H1 (cell line): ENCODE measurements at regions not wholly inside any gene's neighbourhood (a gene's known extent, or its start where the extent isn't known, plus 50 kb on each side); places are given as distances from the start of the nearest gene placed in this dataset.

Experiments used
- CTCF ChIA-PET: fragments of 300-600 bp; sonication (Branson Sonifier 250); formaldehyde crosslinking; loops from one replicate; lab custom pipeline; 2021; ENCODE audit not compliant: partially characterized antibody; lab: Charles Lee
- POLR2A ChIA-PET: fragments of 300-600 bp; sonication (Branson Sonifier 250); formaldehyde crosslinking; loops from one replicate; lab custom pipeline; 2021; ENCODE audit warnings: inconsistent platforms; ENCODE audit not compliant: partially characterized antibody; lab: Charles Lee
- DNase-seq, 2 experiments: peaks; one replicate each; pipeline versions ENCODE4 v3.0.0 to v3.0.0-alpha.2; 2010 to 2022; ENCODE audit warnings: low spot score in 2 of 2, low read depth in 1 of 2, mixed read lengths in 1 of 2
- FAIRE-seq: peaks from 2 replicates; lab custom pipeline; 2011; peaks lifted over from hg19 to GRCh38; lab: Jason Lieb, UNC
- H2AFZ ChIP-seq: 2 replicates; pipeline ENCODE4 v1.8.1; 2012; ENCODE audit warnings: low read length, inconsistent platforms
- H2AK5ac ChIP-seq: 2 replicates; pipeline ENCODE4 v1.6.1; 2013; ENCODE audit warnings: low read depth, low read length
- H2BK120ac ChIP-seq: replicated peaks from 2 replicates; pipeline ENCODE3; 2013; ENCODE audit warnings: low read depth, low read length, inconsistent platforms
- H2BK12ac ChIP-seq: 2 replicates; pipeline ENCODE4 v1.6.1; 2013; ENCODE audit warnings: low read depth, low read length
- H2BK15ac ChIP-seq: 2 replicates; pipeline ENCODE4 v1.6.1; 2013; ENCODE audit warnings: low read length
- H2BK20ac ChIP-seq: 2 replicates; pipeline ENCODE4 v1.6.1; 2013; ENCODE audit warnings: low read length
- H2BK5ac ChIP-seq: 2 replicates; pipeline ENCODE4 v1.6.1; 2013; ENCODE audit warnings: low read depth, low read length
- H3K14ac ChIP-seq: 2 replicates; pipeline ENCODE4 v1.6.1; 2013; ENCODE audit warnings: inconsistent platforms; ENCODE audit not compliant: insufficient read length
- H3K18ac ChIP-seq: 2 replicates; pipeline ENCODE4 v1.6.1; 2013; ENCODE audit warnings: low read length; ENCODE audit errors: extremely low read depth
- H3K23ac ChIP-seq: 2 replicates; pipeline ENCODE4 v1.6.1; 2013; ENCODE audit warnings: inconsistent platforms; ENCODE audit not compliant: insufficient read length
- H3K23me2 ChIP-seq: 2 replicates; pipeline ENCODE4 v1.6.1; 2013; ENCODE audit warnings: low read depth, low read length
- H3K27ac ChIP-seq: 2 replicates; pipeline ENCODE4 v1.6.1; 2011; ENCODE audit warnings: low read depth, low read length, inconsistent platforms
- H3K27me3 ChIP-seq, 4 experiments: replicated peaks in 1 of 4; 1 replicate in 1 of 4; 2 replicates in 3 of 4; pipeline versions ENCODE4 v1.6.1 to v1.8.1; 2011 to 2013; ENCODE audit warnings: low read length in 3 of 4, mild to moderate bottlenecking in 3 of 4, inconsistent platforms in 2 of 4, mixed read lengths in 2 of 4, moderate library complexity in 1 of 4; ENCODE audit not compliant: control insufficient read depth in 3 of 4, insufficient read depth in 3 of 4; ENCODE audit errors: extremely low read depth in 1 of 4
- H3K36me3 ChIP-seq, 4 experiments: 2 replicates each; pipeline versions ENCODE4 v1.6.1 to v1.8.1; 2011 to 2013; ENCODE audit warnings: mild to moderate bottlenecking in 4 of 4, low read length in 3 of 4, moderate library complexity in 2 of 4, control low read depth in 1 of 4, inconsistent platforms in 1 of 4; ENCODE audit not compliant: insufficient read depth in 4 of 4, control insufficient read depth in 2 of 4
- H3K4ac ChIP-seq: replicated peaks from 2 replicates; pipeline ENCODE3; 2013; ENCODE audit warnings: low read length, low read depth, mixed read lengths, inconsistent platforms; ENCODE audit not compliant: insufficient read length
- H3K4me1 ChIP-seq, 4 experiments: replicated peaks in 1 of 4; 1 replicate in 1 of 4; 2 replicates in 3 of 4; pipeline versions ENCODE4 v1.6.1 to v1.8.1; 2011 to 2013; ENCODE audit warnings: low read length in 3 of 4, inconsistent platforms in 2 of 4, mixed read lengths in 1 of 4; ENCODE audit not compliant: insufficient read depth in 4 of 4, control insufficient read depth in 3 of 4
- H3K4me2 ChIP-seq, 2 experiments: 2 replicates each; pipeline versions ENCODE4 v1.6.1 to v1.8.1; 2011 to 2013; ENCODE audit warnings: low read depth in 2 of 2, low read length in 2 of 2, control low read depth in 1 of 2, inconsistent platforms in 1 of 2, mild to moderate bottlenecking in 1 of 2; ENCODE audit not compliant: insufficient read depth in 1 of 2
- H3K4me3 ChIP-seq, 4 experiments: fragments of 200-600, 300-600 bp in 1 of 4; sonication (generic), shearing (Covaris generic), sonication (Bioruptor Twin) in 1 of 4; 2 replicates each; pipeline versions ENCODE4 v1.5.1 to v1.8.1; 2011 to 2016; ENCODE audit warnings: low read length in 4 of 4, low read depth in 3 of 4, control low read depth in 2 of 4, inconsistent platforms in 2 of 4, mild to moderate bottlenecking in 2 of 4, mixed read lengths in 1 of 4, moderate library complexity in 1 of 4; ENCODE audit not compliant: insufficient read depth in 2 of 4; ENCODE audit errors: extremely low read depth in 1 of 4
- H3K56ac ChIP-seq: replicated peaks from 2 replicates; pipeline ENCODE3; 2013; ENCODE audit warnings: low read depth, mild to moderate bottlenecking, mixed read lengths, low read length, inconsistent platforms; ENCODE audit not compliant: insufficient read length
- H3K79me1 ChIP-seq: 2 replicates; pipeline ENCODE4 v1.6.1; 2013; ENCODE audit warnings: low read depth, low read length, control low read depth
- H3K79me2 ChIP-seq, 2 experiments: 2 replicates each; pipeline versions ENCODE4 v1.6.1 to v1.8.1; 2012 to 2013; ENCODE audit warnings: low read length in 2 of 2, mild to moderate bottlenecking in 2 of 2, inconsistent platforms in 1 of 2; ENCODE audit not compliant: insufficient read depth in 2 of 2, control insufficient read depth in 1 of 2
- H3K9ac ChIP-seq, 4 experiments: replicated peaks in 1 of 4; 1 replicate in 1 of 4; 2 replicates in 3 of 4; pipeline versions ENCODE4 v1.6.1 to v1.8.1; 2011 to 2013; ENCODE audit warnings: low read depth in 3 of 4, low read length in 3 of 4, control low read depth in 2 of 4, mild to moderate bottlenecking in 2 of 4, moderate library complexity in 2 of 4, inconsistent platforms in 1 of 4; ENCODE audit errors: extremely low read depth in 1 of 4
- H3K9me3 ChIP-seq, 2 experiments: 2 replicates each; pipeline versions ENCODE4 v1.6.1 to v1.8.1; 2012 to 2013; ENCODE audit warnings: mild to moderate bottlenecking in 2 of 2, moderate library complexity in 2 of 2, control low read depth in 1 of 2, inconsistent platforms in 1 of 2, low read depth in 1 of 2, low read length in 1 of 2, mixed read lengths in 1 of 2; ENCODE audit not compliant: insufficient read depth in 2 of 2
- H4K20me1 ChIP-seq, 2 experiments: replicated peaks in 1 of 2; 2 replicates each; pipeline versions ENCODE3 to v1.8.1; 2011 to 2013; ENCODE audit warnings: inconsistent platforms in 2 of 2, low read length in 2 of 2, mild to moderate bottlenecking in 1 of 2; ENCODE audit not compliant: insufficient read depth in 2 of 2, control insufficient read depth in 1 of 2
- H4K5ac ChIP-seq: 2 replicates; pipeline ENCODE4 v1.6.1; 2013; ENCODE audit warnings: low read length, low read depth, mixed read lengths, inconsistent platforms; ENCODE audit not compliant: insufficient read length
- H4K8ac ChIP-seq: 2 replicates; pipeline ENCODE4 v1.8.0; 2013; ENCODE audit warnings: mild to moderate bottlenecking, moderate library complexity, low read length, inconsistent platforms; ENCODE audit not compliant: insufficient read depth; ENCODE audit errors: extremely low read depth
- H4K91ac ChIP-seq: replicated peaks from 2 replicates; pipeline ENCODE3; 2013; ENCODE audit warnings: low read length, mixed read lengths, inconsistent platforms; ENCODE audit not compliant: insufficient read length
- USF2 ChIP-seq: IDR thresholded peaks from 2 replicates; pipeline ENCODE4 v1.6.1; 2011; ENCODE audit warnings: low read length, improper control_type of control experiment
- WGBS, 2 experiments: shearing (Covaris generic) in 1 of 2; methylation state at CpG; one replicate each; pipeline versions ENCODE4 v1.1.6 to v1.1.7; 2013 to 2015; ENCODE audit warnings: low lambda C conversion rate in 2 of 2, mixed read lengths in 2 of 2, inconsistent platforms in 1 of 2, low coverage in 1 of 2, missing lambda C conversion rate in 1 of 2; ENCODE audit not compliant: insufficient replicate concordance in 2 of 2, insufficient coverage in 1 of 2, insufficient read length in 1 of 2; ENCODE audit errors: extremely low coverage in 1 of 2, missing lambda C conversion rate in 1 of 2; 5-methylcytosine and 5-hydroxymethylcytosine counted together

GRCh38 chr16:17753434-17753833, 282.7 kb upstream of the XYLT1 start:
- Histone ChIP-seq H3K23ac (no peak overlapping the region), H3K27me3 (no peaks in the 10 kb centered on the region), H3K23me2 (no peaks in the 10 kb centered on the region), H3K79me1 (no peaks in the 10 kb centered on the region), H4K8ac (no peak overlapping the region), H3K36me3 (no peaks in the 10 kb centered on the region), H4K20me1 (no peaks in the 10 kb centered on the region), H2BK5ac (no peak overlapping the region), H2BK20ac (no peak overlapping the region), H3K4me1 (peaks cover 4 to 15% (median 6%) of the 10 kb centered on the region in 4 experiments), H2AFZ (no peak overlapping the region), H4K91ac (no peak overlapping the region), H3K4me3 (no peak overlapping the region), H2BK120ac (no peak overlapping the region), H3K79me2 (no peaks in the 10 kb centered on the region), H3K9ac (no peak overlapping the region), H3K27ac (no peak overlapping the region), H3K4ac (no peak overlapping the region), H2AK5ac (no peak overlapping the region), H3K56ac (no peak overlapping the region), H3K18ac (no peak overlapping the region), H3K4me2 (no peak overlapping the region), H2BK15ac (no peak overlapping the region), H3K14ac (no peak overlapping the region), H2BK12ac (no peak overlapping the region), H4K5ac (no peak overlapping the region), H3K9me3 (0 out of 4 replicates have a peak, but pooled peaks cover 0 to 3% of the 10 kb centered on the region in 2 experiments)
- WGBS, 2 experiments, result 83% methylated on average over 6 of the region's 6 CpGs; no CpG with 5 or more reads in 1 of the 2 experiments
- POLR2A ChIA-PET, result no interaction called here
- DNase-seq (no peak), FAIRE-seq (no peak)
- CTCF ChIA-PET, result no interaction called here
- TF ChIP-seq USF2, result no peak
